Skeletal muscle satellite cell (primary cell): ENCODE measurements at regions not wholly inside any gene's neighbourhood (a gene's known extent, or its start where the extent isn't known, plus 50 kb on each side); places are given as distances from the start of the nearest gene placed in this dataset.

Experiments used
- H3K27me3 ChIP-seq: 2 replicates; pipeline ENCODE4 v1.7.0; 2013; ENCODE audit warnings: low read length; ENCODE audit not compliant: control insufficient read depth, insufficient read depth
- H3K36me3 ChIP-seq: 2 replicates; pipeline ENCODE4 v1.7.0; 2013; ENCODE audit warnings: mild to moderate bottlenecking, control low read depth, low read length; ENCODE audit not compliant: insufficient read depth
- H3K4me1 ChIP-seq: 2 replicates; pipeline ENCODE4 v1.7.0; 2013; ENCODE audit warnings: low read length; ENCODE audit not compliant: control insufficient read depth, insufficient read depth
- H3K4me2 ChIP-seq: 2 replicates; pipeline ENCODE4 v1.7.0; 2013; ENCODE audit warnings: mild to moderate bottlenecking, low read length
- H3K4me3 ChIP-seq: 2 replicates; pipeline ENCODE4 v1.7.0; 2013; ENCODE audit warnings: low read length
- H3K9ac ChIP-seq: 2 replicates; pipeline ENCODE4 v1.7.0; 2013; ENCODE audit warnings: mild to moderate bottlenecking, low read depth, low read length, moderate library complexity
- H3K9me3 ChIP-seq: replicated peaks from 2 replicates; pipeline ENCODE4 v1.7.0; 2013; ENCODE audit warnings: mild to moderate bottlenecking, control low read depth, low read length

GRCh38 chr11:109329716-109330115, 92.3 kb upstream of the C11orf87 start:
- Histone ChIP-seq H3K9me3 (no peaks in the 10 kb centered on the region), H3K4me3 (no peak overlapping the region), H3K4me1 (no peaks in the 10 kb centered on the region), H3K4me2 (no peak overlapping the region), H3K9ac (no peak overlapping the region), H3K27me3 (peaks cover 4% of the 10 kb centered on the region), H3K36me3 (no peaks in the 10 kb centered on the region)

DNA sequence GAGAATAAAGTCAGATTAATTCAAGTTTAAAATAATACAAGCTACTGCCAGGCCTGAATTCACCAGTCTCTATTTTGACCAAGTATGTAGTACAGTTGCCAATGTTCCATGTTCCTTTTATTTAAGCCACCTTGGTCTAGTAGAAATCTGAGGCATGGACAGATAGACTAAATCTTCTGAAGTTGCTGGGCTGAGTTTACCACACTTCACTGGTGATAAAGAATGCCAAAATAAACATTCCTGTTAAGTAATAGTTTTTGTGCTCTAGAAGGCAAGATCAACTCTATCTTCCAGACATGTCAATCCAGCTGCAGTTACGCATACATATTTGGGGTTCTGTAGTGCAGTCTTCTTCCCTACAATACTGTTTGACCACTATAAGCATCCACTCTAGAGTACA, 83.9 kb upstream of the C11orf87 start:
- no peaks in the 10 kb centered on the region for H3K27me3 ChIP-seq
- H3K9ac ChIP-seq, result no peak overlapping the region
- H3K36me3 ChIP-seq, result no peaks in the 10 kb centered on the region
- H3K4me1 ChIP-seq, result no peaks in the 10 kb centered on the region
- H3K4me2 ChIP-seq, result no peak overlapping the region
- no peak overlapping the region for H3K4me3 ChIP-seq
- no peaks in the 10 kb centered on the region for H3K9me3 ChIP-seq

- no peaks in the 10 kb centered on the region for H3K4me1 ChIP-seq
- H3K4me2 ChIP-seq, result no peak overlapping the region
- H3K27me3 ChIP-seq, result no peaks in the 10 kb centered on the region
- no peak overlapping the region for H3K4me3 ChIP-seq
- H3K36me3 ChIP-seq, result no peaks in the 10 kb centered on the region
- H3K9ac ChIP-seq, result no peak overlapping the region
- H3K9me3 ChIP-seq, result no peaks in the 10 kb centered on the region
Observed at GRCh38 chr11:109342261-109342660, 79.7 kb upstream of the C11orf87 start.

DNA sequence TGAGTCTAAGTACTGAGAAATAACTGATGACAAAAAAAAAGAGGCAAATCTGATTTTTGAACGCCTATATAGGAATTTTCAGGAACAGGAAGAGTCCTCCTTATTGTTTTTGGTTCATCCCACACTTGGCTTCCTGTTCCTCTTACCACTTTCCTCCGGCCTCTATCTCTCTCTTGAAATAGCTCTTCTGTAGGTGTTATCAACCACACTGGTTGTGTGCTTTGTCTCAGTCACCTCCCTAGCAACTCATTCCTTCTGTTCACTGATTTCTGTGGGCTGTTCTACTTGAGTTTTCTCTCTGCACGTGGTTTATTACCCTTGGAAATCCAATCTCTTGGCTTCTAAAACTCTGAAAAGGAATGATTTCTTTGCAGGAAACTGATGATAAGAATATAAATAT, 78.7 kb upstream of the C11orf87 start:
- Histone ChIP-seq H3K27me3 (no peaks in the 10 kb centered on the region), H3K36me3 (no peaks in the 10 kb centered on the region), H3K4me3 (no peak overlapping the region), H3K9ac (no peak overlapping the region), H3K4me2 (no peak overlapping the region), H3K4me1 (no peaks in the 10 kb centered on the region), H3K9me3 (no peaks in the 10 kb centered on the region)

- no peak overlapping the region for H3K4me3 ChIP-seq
- H3K9me3 ChIP-seq, result no peaks in the 10 kb centered on the region
- H3K4me1 ChIP-seq, result no peaks in the 10 kb centered on the region
- H3K9ac ChIP-seq, result no peak overlapping the region
- H3K36me3 ChIP-seq, result no peaks in the 10 kb centered on the region
- no peak overlapping the region for H3K4me2 ChIP-seq
- no peaks in the 10 kb centered on the region for H3K27me3 ChIP-seq
Observed at GRCh38 chr11:109347304-109347703, 74.7 kb upstream of the C11orf87 start.

DNA sequence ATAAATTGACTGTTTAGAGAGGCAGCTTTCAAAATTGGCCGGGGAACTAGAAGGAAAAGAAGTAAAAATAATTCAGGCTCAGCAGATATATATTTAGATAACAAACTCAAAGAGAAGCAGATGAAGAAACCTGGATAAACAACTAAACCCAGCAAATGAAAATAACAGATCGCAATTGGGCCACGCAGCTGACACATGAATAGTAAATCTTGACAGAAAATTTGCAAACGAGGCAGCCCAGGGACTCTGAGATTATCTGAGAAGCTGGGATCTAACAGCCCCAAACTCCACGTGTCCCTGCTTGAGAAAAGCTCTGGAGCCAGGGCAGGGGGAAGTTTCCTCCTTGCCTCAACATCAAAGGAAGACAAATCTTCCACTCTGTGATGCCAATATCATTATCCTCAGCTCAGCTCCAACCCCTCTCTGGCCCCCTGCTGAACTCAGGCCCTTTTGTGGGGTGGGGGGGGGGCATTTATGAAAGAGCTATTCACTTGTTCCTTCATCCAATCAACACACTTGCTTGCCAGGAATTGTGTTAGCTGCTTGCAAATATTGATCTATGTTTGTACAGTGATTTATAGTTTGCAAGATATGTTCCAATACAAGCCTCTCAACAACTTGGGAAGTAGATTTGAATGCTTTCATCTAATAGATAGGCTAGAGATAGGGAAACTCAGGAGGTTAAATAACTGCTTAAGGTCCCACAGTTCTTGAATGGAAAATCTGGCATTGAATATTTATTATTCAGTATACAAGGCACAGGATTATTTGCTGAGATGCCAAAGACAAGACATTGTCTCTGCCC, 72.5 kb upstream of the C11orf87 start:
- Histone ChIP-seq H3K36me3 (no peaks in the 10 kb centered on the region), H3K9ac (no peak overlapping the region), H3K9me3 (no peaks in the 10 kb centered on the region), H3K27me3 (no peaks in the 10 kb centered on the region), H3K4me1 (no peaks in the 10 kb centered on the region), H3K4me2 (no peak overlapping the region), H3K4me3 (no peak overlapping the region)

GRCh38 chr11:109350091-109350490, 71.9 kb upstream of the C11orf87 start:
- Histone ChIP-seq H3K4me1 (no peaks in the 10 kb centered on the region), H3K27me3 (no peaks in the 10 kb centered on the region), H3K9ac (no peak overlapping the region), H3K4me3 (no peak overlapping the region), H3K4me2 (no peak overlapping the region), H3K9me3 (no peaks in the 10 kb centered on the region), H3K36me3 (no peaks in the 10 kb centered on the region)

DNA sequence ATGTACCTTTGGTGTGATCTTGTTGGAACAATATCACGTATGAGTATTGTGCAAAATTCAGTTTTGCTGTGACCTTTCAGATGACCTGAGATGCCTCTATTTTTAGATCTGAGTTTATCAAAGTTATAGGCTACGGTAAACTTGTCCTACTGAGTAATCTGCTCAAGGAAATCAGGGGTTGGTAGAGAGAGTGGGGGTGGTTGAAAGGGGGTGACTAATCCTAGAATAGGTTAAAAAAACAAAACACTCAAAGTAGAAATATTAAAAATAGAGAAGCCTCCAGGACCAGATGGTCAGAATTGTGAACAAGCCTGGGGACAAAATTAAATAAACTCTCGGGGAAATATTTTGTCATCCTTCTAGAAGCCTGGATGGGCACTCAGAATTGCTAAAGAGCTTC, 59.9 kb upstream of the C11orf87 start:
- H3K4me1 ChIP-seq, result peaks cover 15% of the 10 kb centered on the region
- H3K9me3 ChIP-seq, result no peaks in the 10 kb centered on the region
- H3K36me3 ChIP-seq, result no peaks in the 10 kb centered on the region

GRCh38 chr11:109363682-109364081, 58.3 kb upstream of the C11orf87 start:
- H3K27me3 ChIP-seq, result no peaks in the 10 kb centered on the region
- no peak overlapping the region for H3K4me3 ChIP-seq
- no peak overlapping the region for H3K4me2 ChIP-seq
- H3K4me1 ChIP-seq, result peaks cover 15% of the 10 kb centered on the region
- H3K9me3 ChIP-seq, result no peaks in the 10 kb centered on the region
- no peaks in the 10 kb centered on the region for H3K36me3 ChIP-seq
- no peak overlapping the region for H3K9ac ChIP-seq

More for the DNA sequence above, 59.9 kb upstream of the C11orf87 start:
- Histone ChIP-seq H3K27me3 (no peaks in the 10 kb centered on the region), H3K4me2 (peak overlapping the region; percentile 50), H3K4me3 (no peak overlapping the region), H3K9ac (no peak overlapping the region)

- Histone ChIP-seq H3K9ac (no peak overlapping the region), H3K36me3 (no peaks in the 10 kb centered on the region), H3K4me1 (peaks cover 15% of the 10 kb centered on the region), H3K4me3 (no peak overlapping the region), H3K9me3 (no peaks in the 10 kb centered on the region), H3K4me2 (no peak overlapping the region), H3K27me3 (no peaks in the 10 kb centered on the region)
Observed at GRCh38 chr11:109364851-109365250, 57.1 kb upstream of the C11orf87 start.

DNA sequence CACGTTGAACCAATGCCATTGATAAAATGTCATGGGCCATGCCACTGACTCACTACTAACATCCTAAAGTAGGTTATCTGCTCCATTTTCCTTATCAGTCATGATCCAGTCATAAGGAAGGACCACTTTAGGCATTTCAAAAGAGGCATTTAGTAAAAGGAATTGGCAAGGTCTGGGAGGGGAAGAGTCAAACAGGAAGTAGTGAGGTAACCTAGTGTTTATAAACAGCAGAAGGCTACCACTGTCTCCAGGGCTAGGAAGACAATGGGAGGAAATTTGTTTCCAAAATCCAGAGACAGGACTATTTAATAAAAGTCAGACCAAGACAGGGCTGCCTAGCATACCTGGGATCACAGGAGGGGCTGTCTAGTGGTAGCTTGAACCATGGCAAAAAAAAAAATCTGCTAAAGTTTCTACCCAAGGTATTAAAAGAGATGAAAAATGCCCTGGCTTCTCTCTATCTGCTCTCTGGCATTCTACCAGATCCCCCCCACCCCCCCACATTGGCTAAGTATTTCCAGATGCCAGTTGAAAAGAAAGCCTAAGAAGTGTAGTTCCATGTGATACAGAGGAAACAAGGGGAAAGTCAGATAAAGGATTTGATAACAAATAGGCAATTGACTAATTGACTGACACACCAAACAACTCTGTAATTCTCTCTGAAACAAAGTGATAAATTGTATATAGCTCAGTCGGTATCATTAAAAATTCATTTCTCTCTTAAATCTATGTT, 50.4 kb upstream of the C11orf87 start:
- Histone ChIP-seq H3K9ac (no peak overlapping the region), H3K36me3 (no peaks in the 10 kb centered on the region), H3K4me2 (no peak overlapping the region), H3K27me3 (no peaks in the 10 kb centered on the region), H3K9me3 (no peaks in the 10 kb centered on the region), H3K4me3 (no peak overlapping the region), H3K4me1 (peaks cover 3% of the 10 kb centered on the region)
